HG02981 (cell line): ENCODE measurements at regions not wholly inside any gene's neighbourhood (a gene's known extent, or its start where the extent isn't known, plus 50 kb on each side); places are given as distances from the start of the nearest gene placed in this dataset.
A peak's percentile ranks its signal among the peaks of the same experiment; 100 is the strongest.

ENCODE experiments used
- ATAC-seq: cut with Tn5 transposase; IDR thresholded peaks from one replicate; pipeline ENCODE4 v1.9.1; 2021; ENCODE audit warnings: mild to moderate bottlenecking, moderate library complexity; ENCODE audit not compliant: unreplicated experiment

GRCh38 chr11:127628458-127628785, 627.9 kb upstream of the KIRREL3 start:
- no peak for ATAC-seq

- no peak for ATAC-seq
Observed at GRCh38 chr11:127627629-127628457, 627.3 kb upstream of the KIRREL3 start.

GRCh38 chr11:127627204-127627603, 626.6 kb upstream of the KIRREL3 start:
- ATAC-seq, result no peak

- peak; percentile 56 for ATAC-seq
Observed at GRCh38 chr11:127625402-127625801, 624.8 kb upstream of the KIRREL3 start.

- ATAC-seq, result no peak
Observed at GRCh38 chr11:127624306-127624856, 623.8 kb upstream of the KIRREL3 start.

- no peak for ATAC-seq
Observed at GRCh38 chr11:127622686-127623085, 622.1 kb upstream of the KIRREL3 start.

- ATAC-seq, result no peak
Observed at GRCh38 chr11:127620671-127621070, 620.1 kb upstream of the KIRREL3 start.

GRCh38 chr11:127619946-127620345, 619.4 kb upstream of the KIRREL3 start:
- no peak for ATAC-seq

GRCh38 chr11:127618721-127619120, 618.2 kb upstream of the KIRREL3 start:
- ATAC-seq, result no peak

- ATAC-seq, result no peak
Observed at GRCh38 chr11:127616158-127616557, 615.6 kb upstream of the KIRREL3 start.

- ATAC-seq, result no peak
Observed at GRCh38 chr11:127612607-127613006, 612.0 kb upstream of the KIRREL3 start.

- ATAC-seq, result no peak
Observed at GRCh38 chr11:127609025-127609773, 608.6 kb upstream of the KIRREL3 start.

GRCh38 chr11:127607487-127608085, 607.0 kb upstream of the KIRREL3 start:
- ATAC-seq, result no peak

GRCh38 chr11:127601578-127601977, 601.0 kb upstream of the KIRREL3 start:
- no peak for ATAC-seq

- ATAC-seq, result no peak
Observed at GRCh38 chr11:127600674-127601073, 600.1 kb upstream of the KIRREL3 start.

GRCh38 chr11:127598476-127598875, 597.9 kb upstream of the KIRREL3 start:
- no peak for ATAC-seq

GRCh38 chr11:127596433-127596832, 595.9 kb upstream of the KIRREL3 start:
- ATAC-seq, result no peak

GRCh38 chr11:127592371-127592770, 591.8 kb upstream of the KIRREL3 start:
- ATAC-seq, result no peak

GRCh38 chr11:127590314-127590713, 589.7 kb upstream of the KIRREL3 start:
- ATAC-seq, result no peak

- no peak for ATAC-seq
Observed at GRCh38 chr11:127588431-127588830, 587.9 kb upstream of the KIRREL3 start.

GRCh38 chr11:127587511-127587910, 586.9 kb upstream of the KIRREL3 start:
- ATAC-seq, result no peak

GRCh38 chr11:127576210-127576609, 575.6 kb upstream of the KIRREL3 start:
- no peak for ATAC-seq
